Thoracic aorta (tissue), 2 donors: ENCODE measurements at regions not wholly inside any gene's neighbourhood (a gene's known extent, or its start where the extent isn't known, plus 50 kb on each side); places are given as distances from the start of the nearest gene placed in this dataset.

Experiments used
- ATAC-seq: fragments of 150-250 bp; one replicate; pipeline ENCODE4 v1.8.0; 2017; ENCODE audit warnings: low read depth; ENCODE audit not compliant: insufficient number of reproducible peaks, low FRiP score
- DNase-seq: peaks from one replicate; pipeline ENCODE4 v3.0.0-alpha.2; 2020; ENCODE audit warnings: low spot score
- H3K27ac ChIP-seq, 2 donors: fragments of 200-600 bp; sonication (generic); 1 replicate in 1 of 2; 2 replicates in 1 of 2; pipeline ENCODE4 v1.5.1; 2016; ENCODE audit warnings: mild to moderate bottlenecking in 2 of 2, moderate library complexity in 2 of 2
- H3K27me3 ChIP-seq: fragments of 200-600 bp; sonication (generic); replicated peaks from 2 replicates; pipeline ENCODE4 v1.6.0; 2016; ENCODE audit warnings: mild to moderate bottlenecking; ENCODE audit not compliant: insufficient read depth
- H3K36me3 ChIP-seq: fragments of 200-600 bp; sonication (generic); one replicate; pipeline ENCODE4 v1.5.1; 2016
- H3K4me1 ChIP-seq, 2 donors: fragments of 200-600 bp; sonication (generic); 1 replicate in 1 of 2; 2 replicates in 1 of 2; pipeline versions ENCODE4 v1.5.1 to v1.6.0; 2016; ENCODE audit warnings: low read depth in 2 of 2, mild to moderate bottlenecking in 1 of 2; ENCODE audit not compliant: control insufficient read depth in 1 of 2
- H3K4me3 ChIP-seq: fragments of 200-600 bp; sonication (generic); 2 replicates; pipeline ENCODE4 v1.5.1; 2016; ENCODE audit warnings: mild to moderate bottlenecking
- H3K9me3 ChIP-seq: fragments of 200-600 bp; sonication (generic); 2 replicates; pipeline ENCODE4 v1.5.1; 2016
- TF ChIP-seq, protein P1 (sequence below): fragments of 200-600 bp; sonication (generic); IDR thresholded peaks from one replicate; pipeline ENCODE4 v1.5.1; 2019; ENCODE audit warnings: antibody characterized with exemption

DNA sequence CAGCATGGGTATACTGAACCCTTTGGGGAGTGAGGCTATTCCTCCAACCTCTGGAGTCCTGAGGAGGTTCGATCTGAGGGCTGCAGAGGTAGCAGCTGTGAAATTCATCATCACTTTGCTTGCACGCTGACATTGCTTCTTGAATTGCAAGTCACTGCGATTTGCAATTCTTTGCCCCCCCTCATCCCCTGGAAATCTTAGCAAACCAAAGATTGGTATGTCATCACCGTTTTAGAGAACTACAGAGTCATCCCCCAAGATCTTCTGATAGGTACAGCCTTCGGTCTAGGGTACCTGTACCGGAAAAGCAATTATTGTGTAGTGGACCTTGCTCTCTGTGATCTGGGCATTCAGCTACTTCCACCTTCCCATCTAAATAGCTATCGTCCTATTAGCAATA is 192.6 kb downstream of the KLF6 start:
- TF ChIP-seq, protein P1, sequence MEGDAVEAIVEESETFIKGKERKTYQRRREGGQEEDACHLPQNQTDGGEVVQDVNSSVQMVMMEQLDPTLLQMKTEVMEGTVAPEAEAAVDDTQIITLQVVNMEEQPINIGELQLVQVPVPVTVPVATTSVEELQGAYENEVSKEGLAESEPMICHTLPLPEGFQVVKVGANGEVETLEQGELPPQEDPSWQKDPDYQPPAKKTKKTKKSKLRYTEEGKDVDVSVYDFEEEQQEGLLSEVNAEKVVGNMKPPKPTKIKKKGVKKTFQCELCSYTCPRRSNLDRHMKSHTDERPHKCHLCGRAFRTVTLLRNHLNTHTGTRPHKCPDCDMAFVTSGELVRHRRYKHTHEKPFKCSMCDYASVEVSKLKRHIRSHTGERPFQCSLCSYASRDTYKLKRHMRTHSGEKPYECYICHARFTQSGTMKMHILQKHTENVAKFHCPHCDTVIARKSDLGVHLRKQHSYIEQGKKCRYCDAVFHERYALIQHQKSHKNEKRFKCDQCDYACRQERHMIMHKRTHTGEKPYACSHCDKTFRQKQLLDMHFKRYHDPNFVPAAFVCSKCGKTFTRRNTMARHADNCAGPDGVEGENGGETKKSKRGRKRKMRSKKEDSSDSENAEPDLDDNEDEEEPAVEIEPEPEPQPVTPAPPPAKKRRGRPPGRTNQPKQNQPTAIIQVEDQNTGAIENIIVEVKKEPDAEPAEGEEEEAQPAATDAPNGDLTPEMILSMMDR, result no peak
- no peak for DNase-seq
- H3K4me1 ChIP-seq, result no peaks in the 10 kb centered on the region

DNA sequence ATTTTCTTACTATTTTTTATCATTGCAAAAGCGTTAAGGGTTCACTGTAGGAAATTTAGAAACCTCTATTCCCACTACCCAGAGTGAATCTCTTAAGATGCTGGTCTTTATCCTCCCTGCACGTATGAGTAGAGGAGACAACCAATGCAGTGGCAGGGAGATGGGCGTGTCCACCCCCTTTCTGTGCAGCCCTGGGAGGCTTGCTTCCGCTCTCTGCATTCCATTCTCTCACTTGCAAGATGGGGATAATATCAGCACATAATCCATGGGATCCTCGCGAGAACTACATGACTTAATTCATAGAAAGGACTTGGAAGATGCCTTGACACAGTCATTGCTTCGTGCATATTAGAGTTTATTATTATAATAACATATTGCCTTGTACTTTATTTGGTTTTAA is 196.2 kb downstream of the KLF6 start:
- H3K27me3 ChIP-seq, result no peaks in the 10 kb centered on the region
- no peak overlapping the region for H3K27ac ChIP-seq
- ATAC-seq, result no peak
- H3K4me1 ChIP-seq, result no peaks in the 10 kb centered on the region
- no peaks in the 10 kb centered on the region for H3K9me3 ChIP-seq
- DNase-seq, result no peak
- no peaks in the 10 kb centered on the region for H3K36me3 ChIP-seq
- TF ChIP-seq, protein P1, result no peak
- no peak overlapping the region for H3K4me3 ChIP-seq

More for the DNA sequence above, 192.6 kb downstream of the KLF6 start:
- no peaks in the 10 kb centered on the region for H3K36me3 ChIP-seq
- no peak for ATAC-seq
- no peak overlapping the region for H3K27ac ChIP-seq
- no peaks in the 10 kb centered on the region for H3K27me3 ChIP-seq
- H3K9me3 ChIP-seq, result no peaks in the 10 kb centered on the region
- no peak overlapping the region for H3K4me3 ChIP-seq

DNA sequence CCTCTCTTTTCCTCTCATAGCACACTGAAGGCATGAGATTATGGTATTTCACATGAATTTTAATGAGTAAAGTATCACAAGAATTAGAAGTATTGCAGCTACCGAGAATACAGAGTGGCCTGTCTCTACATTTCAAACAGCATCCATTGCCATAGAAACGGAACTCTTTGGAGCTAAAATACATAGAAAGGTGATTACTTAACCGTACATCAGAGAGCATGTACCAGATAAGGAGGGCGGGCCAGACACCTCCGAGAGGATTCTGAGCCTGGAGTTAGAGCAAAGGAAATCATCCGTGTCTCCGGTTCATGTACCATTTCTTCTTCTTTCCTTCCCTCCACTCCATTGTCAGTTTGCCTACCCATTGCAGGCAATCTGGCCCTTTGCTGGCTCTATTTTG is 196.7 kb downstream of the KLF6 start:
- H3K9me3 ChIP-seq, result no peaks in the 10 kb centered on the region
- no peaks in the 10 kb centered on the region for H3K27me3 ChIP-seq
- ATAC-seq (no peak), DNase-seq (no peak)
- H3K4me1 ChIP-seq, result no peaks in the 10 kb centered on the region
- H3K27ac ChIP-seq, result no peak overlapping the region
- no peaks in the 10 kb centered on the region for H3K36me3 ChIP-seq
- TF ChIP-seq, protein P1, result no peak
- H3K4me3 ChIP-seq, result no peak overlapping the region

DNA sequence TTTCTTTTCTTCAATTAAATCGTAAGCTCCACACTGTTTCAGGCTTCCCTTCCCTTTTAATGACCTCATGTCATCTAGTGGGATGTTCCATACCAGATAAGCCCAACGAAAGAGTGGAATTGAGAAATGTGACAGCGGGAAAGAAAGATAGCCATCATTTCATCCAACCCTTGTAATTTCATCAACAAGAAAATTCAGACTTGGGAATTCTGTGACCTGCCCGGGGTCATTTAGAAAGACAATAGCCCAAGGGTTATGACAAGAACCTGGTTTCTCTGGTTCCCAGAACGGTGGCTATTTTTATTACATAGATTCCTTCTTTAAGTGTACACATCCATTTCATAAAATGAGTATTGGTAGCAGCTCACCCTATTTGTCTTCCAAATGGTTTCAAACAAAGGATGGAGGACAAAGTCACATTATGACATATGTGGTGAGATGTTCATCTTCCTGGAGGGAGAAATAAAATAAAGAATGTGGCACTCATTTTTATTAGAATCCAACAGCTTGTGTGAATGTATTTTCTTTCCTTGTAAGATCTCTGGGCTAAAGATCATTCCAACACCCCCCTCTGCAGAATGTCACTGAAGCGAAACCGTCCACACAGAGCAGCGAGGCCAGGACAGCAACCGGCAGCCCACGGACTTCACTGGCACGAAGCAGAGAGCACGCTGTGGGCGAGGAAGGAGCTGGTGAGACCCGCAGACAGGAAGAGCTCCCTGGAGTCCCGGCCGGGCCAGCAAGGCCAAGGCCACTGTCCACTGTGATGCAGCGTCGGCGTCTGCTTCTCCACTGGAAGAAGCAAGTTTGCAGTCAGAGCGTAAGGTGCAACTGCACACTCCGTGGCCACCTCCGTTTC is 199.9 kb downstream of the KLF6 start:
- Histone ChIP-seq H3K36me3 (no peaks in the 10 kb centered on the region), H3K4me1 (no peaks in the 10 kb centered on the region), H3K27ac (no peak overlapping the region), H3K4me3 (no peak overlapping the region), H3K9me3 (no peaks in the 10 kb centered on the region), H3K27me3 (no peaks in the 10 kb centered on the region)
- TF ChIP-seq, protein P1, result no peak
- no peak for ATAC-seq
- DNase-seq, result no peak

DNA sequence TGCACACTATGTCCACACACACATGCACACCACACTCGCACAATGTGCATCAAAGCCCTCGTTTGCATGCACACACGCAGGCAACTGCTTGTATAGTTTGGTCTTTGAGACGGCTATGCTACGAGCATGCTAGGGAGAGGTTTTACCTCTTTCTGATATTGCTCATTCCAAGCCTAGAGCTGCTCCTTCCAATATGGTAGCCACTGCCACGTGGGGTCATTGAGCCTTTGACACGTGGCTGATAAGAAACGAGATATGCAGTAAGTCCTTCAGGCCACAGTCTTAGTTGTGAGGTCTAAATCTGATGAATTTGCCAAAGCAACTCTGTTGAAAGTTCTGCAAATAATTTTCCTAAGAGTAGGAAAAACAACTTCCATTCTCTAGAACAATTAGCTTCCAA is 204.4 kb downstream of the KLF6 start:
- ATAC-seq (no peak), DNase-seq (no peak)
- H3K4me3 ChIP-seq, result no peak overlapping the region
- no peaks in the 10 kb centered on the region for H3K4me1 ChIP-seq
- no peaks in the 10 kb centered on the region for H3K36me3 ChIP-seq
- TF ChIP-seq, protein P1, result no peak
- H3K27me3 ChIP-seq, result no peaks in the 10 kb centered on the region
- H3K27ac ChIP-seq, result no peak overlapping the region
- H3K9me3 ChIP-seq, result no peaks in the 10 kb centered on the region
